ENCODE measurements at regions not wholly inside any gene's neighbourhood (a gene's known extent, or its start where the extent isn't known, plus 50 kb on each side); places are given as distances from the start of the nearest gene placed in this dataset.

DNA sequence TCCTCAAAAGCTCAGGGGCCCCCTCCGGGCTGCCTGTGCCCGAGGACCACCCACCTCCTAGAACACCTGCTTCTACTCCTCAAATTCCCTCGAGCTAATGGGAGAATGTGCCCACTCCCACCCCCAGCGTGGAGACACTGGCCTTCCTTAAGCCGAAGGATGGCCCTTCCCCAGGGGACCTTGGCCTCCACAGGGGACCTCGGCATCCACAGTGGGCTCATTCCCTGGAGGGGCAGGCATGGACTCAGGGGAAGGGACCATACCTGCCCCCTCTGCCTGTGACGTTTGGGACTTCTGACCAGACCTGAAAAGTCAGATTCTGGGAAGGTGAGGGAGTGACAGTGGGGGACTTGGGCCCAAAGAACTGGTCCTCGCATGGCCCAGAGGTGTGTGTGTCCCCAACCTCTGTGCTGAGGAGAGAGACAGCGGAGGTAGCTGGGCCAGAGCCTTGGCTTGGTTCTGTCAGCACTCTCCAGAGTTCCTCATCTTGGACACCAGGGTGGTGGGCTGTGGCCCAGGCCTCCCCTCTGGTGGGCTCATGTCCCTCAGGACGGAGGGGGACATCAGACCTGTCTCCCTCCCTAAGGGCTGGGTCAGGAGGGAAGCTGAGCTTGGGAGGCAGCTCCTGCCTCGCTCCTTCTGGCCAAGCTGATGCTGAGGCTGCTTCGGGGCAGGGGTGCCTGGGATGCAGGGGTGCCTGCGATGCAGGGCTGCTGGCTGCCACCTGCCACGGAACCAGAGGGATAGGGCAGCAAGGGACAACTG, 240.4 kb downstream of the HAUS1 start:
- no peak for DNase-seq (ENCODE audit: low read depth in 2 of 2)

- DNase-seq (ENCODE audit: low read depth in 2 of 2): no peak
Observed at GRCh38 chr18:46345181-46345465, 240.9 kb downstream of the HAUS1 start.

- no peak for DNase-seq (ENCODE audit: low read depth in 2 of 2)
Observed at GRCh38 chr18:46346213-46346612, 242.0 kb downstream of the HAUS1 start.

GRCh38 chr18:46346896-46347630, 242.9 kb downstream of the HAUS1 start:
- DNase-seq (ENCODE audit: low read depth in 2 of 2): no peak

DNA sequence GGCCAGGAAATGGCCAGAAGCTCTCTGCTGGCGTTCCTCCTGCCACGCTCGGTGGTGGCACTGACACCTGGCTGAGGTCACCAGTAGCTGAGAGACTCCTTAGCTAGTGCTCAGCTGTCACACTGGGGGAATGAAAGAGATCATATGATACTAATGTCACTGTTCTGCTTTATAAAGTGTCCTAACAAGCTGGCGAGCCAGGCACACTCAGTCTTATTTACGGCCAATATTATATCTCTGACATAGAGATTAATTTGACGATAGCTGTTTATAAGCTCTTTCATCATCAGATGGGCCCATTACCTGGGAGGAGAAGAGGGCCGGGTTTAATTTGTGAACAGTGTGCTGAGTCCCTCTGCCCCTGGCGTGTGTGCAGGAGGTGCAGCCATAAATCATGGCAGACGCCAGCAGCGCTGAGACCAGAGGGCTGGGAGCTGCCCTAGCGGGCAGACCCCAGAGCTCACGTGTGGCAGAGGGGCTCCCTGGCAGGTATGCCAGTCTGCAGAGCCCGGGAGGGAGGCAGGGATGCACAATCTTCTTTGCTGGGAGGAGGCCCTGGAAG, 246.5 kb downstream of the HAUS1 start:
- DNase-seq (ENCODE audit: low read depth in 2 of 2): no peak

DNA sequence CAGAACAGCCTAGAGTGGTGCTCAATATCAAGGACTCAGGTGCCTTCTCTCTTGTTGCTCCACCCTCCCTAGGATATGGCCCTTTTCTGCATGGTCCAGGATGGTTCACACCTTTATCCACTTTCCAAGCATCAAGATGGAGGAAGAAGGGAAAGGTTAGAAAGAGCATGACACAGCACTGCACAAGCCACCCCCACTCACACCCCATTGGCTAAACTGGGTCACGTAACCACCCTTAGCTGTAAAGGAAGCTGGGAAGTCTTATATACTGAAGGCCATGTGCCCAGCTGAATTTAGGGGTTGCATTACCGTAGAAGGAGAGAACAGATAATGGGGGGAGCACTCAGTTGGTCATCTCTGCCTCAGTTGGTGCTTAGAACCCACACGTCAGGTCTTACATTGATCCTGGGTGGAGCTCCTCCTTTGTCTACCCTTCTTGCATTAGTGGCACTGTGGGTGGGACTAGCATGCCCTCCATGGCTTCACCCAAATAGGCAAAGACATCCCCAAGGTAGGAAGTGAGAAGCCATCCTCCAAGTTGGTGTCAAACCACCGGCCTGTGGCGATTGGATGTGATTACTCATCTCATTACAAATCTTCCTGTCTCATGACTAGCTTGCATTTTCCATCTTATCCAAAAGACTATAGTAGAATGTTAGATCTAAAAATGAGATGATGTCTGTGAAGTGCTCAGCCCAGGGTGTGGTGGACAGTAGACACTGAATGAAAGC, 248.5 kb downstream of the HAUS1 start:
- DNase-seq (ENCODE audit: low read depth in 2 of 2): no peak

GRCh38 chr18:46353460-46353859, 249.3 kb downstream of the HAUS1 start:
- DNase-seq (ENCODE audit: low read depth in 2 of 2): no peak

GRCh38 chr18:46356278-46357033, 252.3 kb downstream of the HAUS1 start:
- DNase-seq (ENCODE audit: low read depth in 2 of 2): no peak

DNA sequence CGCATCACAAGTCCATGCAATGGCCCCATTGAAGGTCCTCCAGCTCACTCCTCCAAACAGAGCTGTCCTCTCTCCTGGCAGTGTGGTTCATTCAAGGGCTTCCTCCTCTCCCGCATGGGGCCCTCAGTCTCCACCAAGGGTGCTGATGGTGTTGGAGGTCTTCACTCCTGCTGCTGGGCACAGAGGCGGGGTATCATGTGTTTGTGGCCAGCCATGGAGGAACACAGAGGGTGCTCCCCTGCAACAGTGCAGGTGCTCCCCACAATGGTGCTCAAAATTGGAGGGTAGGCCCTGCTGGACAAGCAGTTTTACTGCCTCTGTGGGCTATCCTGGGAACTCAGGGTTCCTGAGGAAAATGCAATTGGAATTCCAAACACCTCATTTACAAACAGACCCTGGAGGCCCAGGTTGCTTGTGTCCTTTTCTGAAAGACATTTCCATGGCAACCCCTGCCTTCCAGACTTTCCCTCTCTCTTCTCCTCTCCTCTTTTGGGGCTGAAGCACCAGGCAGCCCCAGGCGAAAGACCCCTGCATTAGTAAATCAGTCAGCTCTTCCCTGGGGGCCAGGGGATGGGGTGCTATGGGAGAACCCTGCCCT, 256.0 kb downstream of the HAUS1 start:
- DNase-seq (ENCODE audit: low read depth in 2 of 2): no peak

GRCh38 chr18:46360866-46361265, 256.7 kb downstream of the HAUS1 start:
- DNase-seq (ENCODE audit: low read depth in 2 of 2): no peak

DNA sequence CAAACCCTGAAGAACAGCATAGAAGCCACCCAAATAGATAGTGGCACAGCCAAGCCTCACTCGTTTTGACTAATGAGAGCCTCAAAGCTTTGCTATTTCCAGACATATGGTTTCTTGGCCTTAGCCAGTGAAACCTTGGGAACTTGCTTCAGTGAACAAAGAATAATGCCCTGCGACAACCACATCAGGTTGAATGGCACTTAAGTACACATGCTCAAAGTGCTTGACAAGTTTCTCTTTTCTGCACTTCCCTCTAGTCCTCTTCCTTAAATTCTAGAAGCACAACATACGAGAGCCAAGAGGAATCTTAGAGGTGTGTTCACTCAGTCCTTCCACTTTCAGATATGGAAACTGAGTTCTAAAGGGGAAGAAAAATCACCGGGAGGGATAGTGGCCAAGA, 258.3 kb downstream of the HAUS1 start:
- DNase-seq (ENCODE audit: low read depth in 2 of 2): no peak

DNA sequence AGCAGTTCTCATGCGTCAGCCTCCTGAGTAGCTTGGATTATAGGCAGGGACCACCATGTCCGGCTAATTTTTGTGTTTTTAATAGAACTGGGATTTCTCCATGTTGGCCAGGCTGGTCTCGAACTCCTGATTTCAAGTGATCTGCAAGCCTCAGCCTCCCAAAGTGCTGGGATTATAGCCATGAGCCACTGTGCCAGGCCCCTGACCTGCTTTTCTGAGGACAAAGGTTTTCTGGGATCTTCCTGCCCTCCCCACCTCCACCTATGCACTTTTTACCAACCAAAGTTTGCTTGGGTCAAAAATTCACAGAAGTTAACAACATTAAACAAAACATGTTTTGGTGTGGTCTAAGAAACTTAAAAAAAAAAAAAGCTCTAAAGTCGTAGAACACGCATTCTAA, 259.9 kb downstream of the HAUS1 start:
- no peak for DNase-seq (ENCODE audit: low read depth in 2 of 2)

DNA sequence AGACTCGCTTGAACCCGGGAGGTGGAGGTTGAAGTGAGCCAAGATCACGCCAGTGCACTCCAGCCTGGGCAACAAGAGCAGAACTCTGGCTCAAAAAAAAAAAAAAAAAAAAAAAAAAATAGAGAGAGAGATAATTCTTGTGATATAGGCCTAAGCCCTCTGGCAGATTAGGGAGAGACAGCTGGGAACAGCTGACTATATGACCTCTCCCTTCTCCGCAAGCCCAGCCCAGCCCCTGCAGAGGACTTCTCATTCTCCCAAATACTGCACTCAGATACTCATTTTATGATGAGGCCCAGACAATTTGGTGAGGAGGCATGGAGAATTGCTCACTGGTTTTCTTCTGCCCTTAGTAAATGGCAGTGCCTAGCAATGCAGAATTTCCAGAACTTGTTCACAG, 262.0 kb downstream of the HAUS1 start:
- no peak for DNase-seq (ENCODE audit: low read depth in 2 of 2)

DNA sequence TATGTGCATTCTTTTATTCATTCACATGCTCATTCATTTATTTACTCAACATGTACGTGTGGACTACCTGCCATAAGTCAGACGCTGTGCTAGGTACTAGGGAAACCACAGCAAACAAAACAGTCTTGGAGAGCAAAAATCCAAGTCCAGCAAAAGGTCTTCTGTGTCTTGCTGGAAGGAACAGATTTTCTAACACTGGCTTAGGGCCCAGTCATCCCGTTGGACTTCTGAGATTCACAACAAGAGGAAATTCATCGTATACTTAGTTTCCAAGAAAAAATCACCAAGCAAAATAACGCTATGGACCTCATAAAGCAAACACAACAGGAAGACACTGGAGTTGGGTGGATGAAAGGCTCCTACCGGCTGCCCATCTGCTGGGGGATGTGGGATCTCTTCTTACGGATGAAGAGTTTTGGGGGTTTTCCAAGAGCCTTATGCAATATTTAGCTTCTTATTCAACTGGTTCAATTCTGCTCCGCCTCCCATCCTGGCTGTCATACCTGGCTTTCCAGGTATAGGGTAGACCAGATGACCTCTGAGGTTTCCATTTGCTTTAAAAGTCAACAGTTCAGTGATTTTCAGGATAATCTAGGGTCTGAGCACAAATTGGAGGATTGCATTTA, 262.7 kb downstream of the HAUS1 start:
- DNase-seq (ENCODE audit: low read depth in 2 of 2): no peak

GRCh38 chr18:46369323-46369722, 265.1 kb downstream of the HAUS1 start:
- no peak for DNase-seq (ENCODE audit: low read depth in 2 of 2)

GRCh38 chr18:46370898-46371297, 266.7 kb downstream of the HAUS1 start:
- no peak for DNase-seq (ENCODE audit: low read depth in 2 of 2)

GRCh38 chr18:46372670-46373069, 268.5 kb downstream of the HAUS1 start:
- DNase-seq (ENCODE audit: low read depth in 2 of 2): no peak

- DNase-seq (ENCODE audit: low read depth in 2 of 2): no peak
Observed at GRCh38 chr18:46373131-46373530, 268.9 kb downstream of the HAUS1 start.

DNA sequence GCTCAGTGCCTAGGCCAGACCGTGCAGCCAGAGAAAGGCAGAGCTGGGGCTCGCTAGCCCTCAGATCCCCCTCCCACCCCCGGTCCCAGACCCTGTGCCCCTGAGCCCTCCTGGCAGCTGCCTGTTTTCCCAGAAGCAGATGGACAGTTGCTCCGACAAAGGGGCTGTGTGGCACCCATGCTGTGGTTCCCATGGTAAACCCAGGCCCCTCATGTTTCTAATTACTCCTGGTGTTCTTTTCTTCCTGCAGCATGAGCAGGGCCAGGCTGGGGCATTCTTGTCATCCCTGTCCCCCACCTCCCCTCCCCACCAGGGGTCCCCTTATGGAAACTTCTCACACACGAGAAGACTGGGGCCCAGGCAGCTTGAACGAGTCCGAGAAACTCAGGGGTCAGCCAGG, 269.6 kb downstream of the HAUS1 start:
- no peak for DNase-seq (ENCODE audit: low read depth in 2 of 2)

DNA sequence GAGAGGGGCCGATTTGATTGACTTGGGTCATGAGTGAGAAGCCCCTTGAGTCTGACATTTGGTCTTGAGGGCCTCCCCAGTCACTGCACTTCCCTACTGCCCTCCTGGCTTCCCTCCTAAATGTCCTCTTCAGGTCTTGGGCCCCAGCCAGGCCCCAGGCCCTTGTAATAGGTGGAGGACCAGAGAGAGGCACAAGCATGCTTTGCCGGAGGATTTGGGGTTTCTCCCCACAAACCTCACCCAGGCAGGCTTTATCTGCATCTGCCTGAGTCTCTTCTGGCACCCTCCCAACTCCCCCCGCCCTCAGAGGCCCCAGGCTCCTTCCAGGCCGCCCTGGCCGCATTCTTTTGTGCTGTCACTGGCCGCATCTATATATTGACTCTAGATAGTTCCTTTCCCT, 270.7 kb downstream of the HAUS1 start:
- no peak for DNase-seq (ENCODE audit: low read depth in 2 of 2)

- no peak for DNase-seq (ENCODE audit: low read depth in 2 of 2)
Observed at GRCh38 chr18:46377557-46377956, 273.4 kb downstream of the HAUS1 start.

Data from stimulated activated CD8-positive, alpha-beta memory T cell treated with anti-CD3 and anti-CD28 coated beads, Interleukin-15, amount 100 ng/mL, for 48 hours (primary cell).